GM18867 (cell line): ENCODE measurements at regions not wholly inside any gene's neighbourhood (a gene's known extent, or its start where the extent isn't known, plus 50 kb on each side); places are given as distances from the start of the nearest gene placed in this dataset.
"Not testable (repeated sequence)": the region's sequence is repeated elsewhere in the genome, so short reads cannot be mapped to it uniquely, and the experiment has no call there.

Experiments used
- ATAC-seq: cut with Tn5 transposase; IDR thresholded peaks from one replicate; pipeline ENCODE4 v1.9.1; 2021; ENCODE audit warnings: mild to moderate bottlenecking, moderate library complexity; ENCODE audit not compliant: unreplicated experiment

DNA sequence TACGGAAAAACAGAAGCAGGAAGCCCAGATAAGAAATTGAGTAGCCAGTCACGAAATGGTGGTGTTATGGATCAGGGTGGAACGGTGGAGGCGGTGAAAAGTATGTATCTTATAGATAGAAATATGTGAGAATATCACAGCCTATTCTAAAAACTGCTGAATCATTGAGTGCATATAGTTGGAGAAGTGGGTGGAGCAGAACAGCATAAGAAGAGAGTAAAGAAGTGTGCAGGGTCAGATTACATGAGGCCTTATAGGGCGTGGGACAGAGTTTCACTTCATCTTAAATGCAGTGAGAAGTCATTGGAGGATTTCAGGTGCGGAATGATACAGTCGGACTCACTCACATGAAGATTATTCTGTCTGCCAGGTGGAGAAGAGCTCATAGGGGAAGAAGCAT lies 293.1 kb downstream of the TRIML1 start:
- no peak for ATAC-seq

DNA sequence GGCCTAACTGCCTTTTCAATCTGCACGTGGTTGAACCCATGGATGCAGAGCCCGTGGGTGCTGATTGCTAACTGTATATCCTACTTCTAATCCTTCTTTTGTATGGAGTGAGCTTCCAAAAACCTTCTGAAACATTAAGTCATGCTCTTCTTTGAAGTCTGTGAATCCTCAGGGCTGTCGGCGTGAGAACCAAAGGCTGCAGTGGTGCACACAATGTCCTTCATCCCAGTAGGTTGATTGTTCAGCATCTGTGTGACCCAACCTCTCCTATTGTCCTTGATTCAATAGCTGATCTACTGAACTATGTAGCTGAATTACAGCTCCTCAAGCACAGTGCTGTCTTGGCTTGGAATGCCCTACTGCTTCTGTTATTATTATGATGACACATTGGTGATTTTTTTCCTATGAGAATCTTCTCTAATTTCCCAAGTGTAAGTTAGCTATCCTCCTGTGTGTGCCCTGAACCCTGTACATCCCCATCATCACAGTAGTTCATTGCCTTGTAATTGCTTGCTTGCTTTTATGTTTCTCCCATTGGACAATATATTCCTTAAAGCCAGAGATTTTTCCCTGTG lies 294.6 kb downstream of the TRIML1 start:
- ATAC-seq, result no peak

- no peak for ATAC-seq
Observed at GRCh38 chr4:188434643-188435042, 295.4 kb downstream of the TRIML1 start.

DNA sequence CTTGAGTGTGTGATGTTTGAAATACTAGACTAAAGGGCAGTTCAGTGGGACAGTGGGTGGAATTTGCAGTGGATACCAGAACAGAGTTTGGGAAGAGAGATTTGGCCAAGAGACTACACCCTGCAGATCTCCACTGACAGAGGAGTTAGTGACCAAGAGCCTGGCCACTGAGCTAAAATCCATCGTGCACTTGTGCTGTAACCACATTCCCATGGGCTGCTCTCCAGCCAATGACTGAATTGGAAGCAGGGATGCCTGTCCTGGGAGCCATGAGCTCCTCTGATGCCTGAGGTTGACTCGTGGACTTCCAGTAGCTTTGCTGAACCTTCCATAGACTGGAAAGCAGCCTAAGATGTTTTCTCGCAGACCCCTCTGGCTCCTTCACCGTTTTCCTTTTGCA lies 296.1 kb downstream of the TRIML1 start:
- ATAC-seq, result no peak

DNA sequence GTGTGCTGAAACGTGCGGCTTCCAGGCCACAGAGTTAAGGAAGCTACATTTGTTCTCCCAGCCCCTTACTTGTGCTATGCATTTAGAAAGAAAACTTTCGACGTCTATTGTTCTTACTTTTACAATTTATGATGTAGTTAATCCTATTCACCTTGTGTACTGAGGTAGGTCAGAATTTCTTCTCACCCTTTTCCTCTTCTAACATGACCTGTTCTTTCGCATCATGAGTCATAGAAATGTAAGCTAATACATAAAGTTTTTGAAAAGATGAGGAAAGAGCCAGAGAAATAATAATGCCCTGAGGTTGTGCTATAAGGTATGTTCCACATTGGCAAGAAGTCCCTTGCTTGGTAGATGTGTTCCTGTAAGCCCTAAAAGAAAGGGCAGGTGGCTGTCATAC lies 298.3 kb downstream of the TRIML1 start:
- no peak for ATAC-seq

- ATAC-seq, result not testable (repeated sequence)
Observed at GRCh38 chr4:188438391-188438824, 299.2 kb downstream of the TRIML1 start.

DNA sequence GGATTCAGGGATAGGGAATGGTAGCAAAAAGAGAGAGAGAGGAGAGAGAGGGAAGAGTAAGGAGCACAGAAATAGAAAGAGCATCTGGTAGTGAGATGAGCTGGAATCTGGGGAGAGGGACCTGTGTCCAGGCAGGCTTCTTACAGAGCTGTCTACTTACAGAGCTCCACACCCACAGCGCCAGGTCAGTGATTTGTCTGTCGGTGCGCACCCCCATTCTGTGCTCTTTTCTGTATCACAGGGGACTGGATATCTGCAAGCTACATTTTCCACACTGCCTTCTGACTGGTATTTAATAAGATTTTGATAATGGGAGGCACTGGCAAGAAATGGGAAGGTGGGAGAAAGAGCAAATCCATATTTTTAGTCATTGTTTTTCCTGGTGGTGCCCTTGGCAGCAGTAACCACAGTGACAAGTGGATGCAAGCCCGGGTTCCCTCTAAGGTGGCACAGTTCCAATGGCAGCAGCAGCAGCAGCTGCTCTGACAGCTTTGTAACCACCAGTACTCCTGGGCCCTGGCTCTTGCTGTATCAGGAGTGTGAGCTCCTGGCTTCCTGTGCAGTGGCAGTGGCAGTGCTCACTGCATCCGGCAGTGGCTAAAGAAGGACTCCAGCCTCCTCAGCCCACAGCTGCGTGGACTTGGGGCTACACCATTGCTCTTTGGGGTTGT lies 300.5 kb downstream of the TRIML1 start:
- no peak for ATAC-seq

DNA sequence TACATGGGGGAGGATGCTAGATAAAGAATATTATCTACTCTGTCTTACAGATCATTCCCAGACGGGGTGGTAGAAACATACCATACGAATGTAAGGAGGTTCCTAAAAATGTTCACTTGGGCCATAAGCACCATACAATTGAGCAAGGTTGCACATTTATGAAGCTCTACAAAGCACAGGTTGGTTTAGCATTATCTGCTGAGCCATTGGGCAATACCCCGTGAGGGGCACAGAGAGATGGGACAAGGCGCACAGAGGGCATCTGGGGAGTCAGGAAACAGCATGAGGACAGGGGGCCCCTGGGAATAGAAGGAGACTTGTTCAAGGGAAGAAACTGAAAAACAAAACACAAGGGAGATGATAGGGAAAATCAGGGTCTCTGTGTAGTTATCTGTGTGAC lies 305.3 kb downstream of the TRIML1 start:
- no peak for ATAC-seq

DNA sequence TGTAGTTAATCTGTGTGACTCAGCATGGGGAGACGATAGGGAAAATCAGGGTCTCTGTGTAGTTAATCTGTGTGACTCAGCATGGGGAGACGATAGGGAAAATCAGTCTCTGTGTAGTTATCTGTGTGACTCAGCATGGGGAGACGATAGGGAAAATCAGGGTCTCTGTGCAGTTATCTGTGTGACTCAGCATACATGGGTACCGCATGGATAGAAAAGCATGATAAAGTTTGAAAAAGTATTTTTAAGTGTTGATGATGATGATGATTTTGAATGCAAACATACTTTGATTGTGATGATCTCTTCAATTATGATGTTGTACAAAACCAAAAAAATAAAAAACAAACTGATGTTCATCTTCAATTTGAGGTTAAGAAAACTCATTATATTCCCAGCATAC lies 309.8 kb downstream of the TRIML1 start:
- not testable (repeated sequence) for ATAC-seq

- ATAC-seq, result no peak
Observed at GRCh38 chr4:188450571-188450970, 311.3 kb downstream of the TRIML1 start.

GRCh38 chr4:188452097-188452496 lies 312.9 kb downstream of the TRIML1 start:
- ATAC-seq, result no peak

- ATAC-seq, result no peak
Observed at GRCh38 chr4:188454575-188454974, 315.3 kb downstream of the TRIML1 start.

DNA sequence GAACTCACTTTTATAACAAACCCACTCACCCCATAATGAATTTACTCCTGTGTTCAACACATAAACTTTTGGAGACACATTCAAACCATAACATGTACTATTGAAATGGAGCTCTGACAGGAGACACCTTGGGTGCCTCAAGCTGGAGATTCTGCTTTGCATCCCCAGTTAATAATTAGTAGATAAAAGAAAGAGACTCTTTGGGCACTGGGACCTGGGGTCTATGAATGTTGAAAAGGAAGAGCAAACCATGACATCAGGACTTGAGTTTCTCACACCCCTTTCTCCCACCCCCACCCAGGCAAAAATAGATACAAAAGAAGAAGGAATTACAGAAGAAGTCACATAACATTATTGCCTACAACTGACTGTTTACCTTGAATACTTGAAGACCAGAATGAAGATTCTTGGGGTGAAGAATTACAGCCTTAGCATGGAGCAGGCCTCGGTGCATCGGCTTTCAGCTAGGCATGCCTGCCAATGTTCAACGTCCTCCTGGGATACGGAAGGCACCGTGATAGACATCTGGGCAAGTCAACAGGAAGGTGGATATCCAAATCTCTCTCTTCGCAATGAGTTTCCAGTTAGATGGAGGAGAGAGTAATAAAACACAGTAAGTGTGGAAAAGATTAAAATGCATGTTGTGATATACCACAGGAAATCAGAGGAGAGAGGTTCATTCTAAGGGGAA lies 316.0 kb downstream of the TRIML1 start:
- ATAC-seq, result no peak

DNA sequence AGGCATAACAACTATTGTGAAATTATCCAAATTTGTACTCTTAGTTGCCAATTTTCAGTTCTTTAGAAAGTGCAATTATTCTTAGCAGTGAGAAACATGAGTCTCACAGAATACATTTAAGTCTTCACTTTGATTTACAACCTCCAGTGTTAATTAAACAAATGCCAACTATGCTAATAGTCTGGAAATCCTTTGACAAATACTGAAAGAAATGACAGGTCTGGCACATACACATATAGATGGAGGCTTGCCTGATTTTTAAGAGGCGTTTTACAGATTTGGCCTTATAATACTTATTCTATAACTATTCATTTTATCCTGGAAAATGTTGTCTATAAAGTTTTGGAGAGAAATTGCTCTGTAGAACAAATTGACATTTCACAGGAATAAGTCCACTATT lies 320.1 kb downstream of the TRIML1 start:
- no peak for ATAC-seq

DNA sequence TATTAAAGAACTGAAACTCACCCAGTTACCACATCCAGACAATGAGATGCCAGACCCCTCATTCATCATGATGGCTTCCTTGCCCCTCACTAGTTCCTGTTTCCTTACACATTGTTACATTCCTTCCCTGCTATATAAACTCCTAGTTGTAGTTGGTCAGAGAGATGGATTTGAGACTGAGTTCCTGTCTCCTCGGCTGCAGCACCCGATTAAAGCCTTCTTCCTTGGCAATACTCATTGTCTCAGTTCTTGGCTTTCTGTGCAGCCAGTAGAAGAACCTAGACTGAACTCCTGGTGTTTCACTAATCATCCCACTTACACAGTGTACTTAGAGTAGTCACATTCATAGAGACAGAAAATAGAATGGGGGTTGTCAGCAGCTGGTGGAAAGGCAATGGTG lies 324.7 kb downstream of the TRIML1 start:
- no peak for ATAC-seq

DNA sequence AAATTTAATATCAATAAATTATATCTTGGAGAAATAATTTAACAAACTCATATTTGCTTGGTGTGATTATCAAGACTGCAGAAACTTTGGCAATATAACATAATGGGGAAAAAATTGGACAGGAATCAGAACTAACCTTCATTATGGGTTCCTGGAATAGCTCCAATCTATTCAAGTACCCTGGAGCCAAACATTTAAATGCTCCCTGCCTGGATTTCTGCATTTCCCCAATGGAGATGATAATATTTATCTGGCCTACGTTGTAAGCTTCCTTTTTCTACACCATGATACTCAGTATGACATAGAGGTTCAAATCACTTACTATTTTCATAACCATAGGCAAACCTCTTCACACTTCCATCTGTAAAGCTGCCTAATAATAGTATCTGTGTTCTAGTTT lies 326.8 kb downstream of the TRIML1 start:
- ATAC-seq, result no peak

- ATAC-seq, result no peak
Observed at GRCh38 chr4:188484256-188484655, 345.0 kb downstream of the TRIML1 start.

DNA sequence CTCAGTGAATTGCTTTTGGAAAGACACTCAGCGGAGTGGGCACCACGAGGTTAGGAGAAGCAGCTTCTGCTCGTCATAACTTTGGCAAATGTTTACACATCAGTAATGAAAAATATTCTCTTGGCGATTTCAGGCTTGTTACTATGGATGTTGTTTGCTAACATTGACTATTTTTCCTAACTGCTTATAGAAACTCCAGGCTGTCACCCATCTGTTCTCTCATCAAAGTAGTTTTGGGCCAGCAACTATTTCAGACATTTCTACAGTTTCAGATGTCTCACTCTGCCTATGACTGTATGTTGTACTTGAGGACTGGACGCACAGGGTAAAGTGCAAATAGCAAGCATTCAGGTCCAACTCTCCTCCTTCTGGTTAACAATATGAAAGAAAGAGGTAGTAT lies 346.7 kb downstream of the TRIML1 start:
- ATAC-seq, result no peak

- ATAC-seq, result no peak
Observed at GRCh38 chr4:188492886-188493285, 353.6 kb downstream of the TRIML1 start.

- no peak for ATAC-seq
Observed at GRCh38 chr4:188495169-188495568, 355.9 kb downstream of the TRIML1 start.

GRCh38 chr4:188511431-188511830 lies 372.2 kb downstream of the TRIML1 start:
- no peak for ATAC-seq

GRCh38 chr4:188532751-188533150 lies 393.5 kb downstream of the TRIML1 start:
- no peak for ATAC-seq
